ENCODE measurements at regions not wholly inside any gene's neighbourhood (a gene's known extent, or its start where the extent isn't known, plus 50 kb on each side); places are given as distances from the start of the nearest gene placed in this dataset.

DNA sequence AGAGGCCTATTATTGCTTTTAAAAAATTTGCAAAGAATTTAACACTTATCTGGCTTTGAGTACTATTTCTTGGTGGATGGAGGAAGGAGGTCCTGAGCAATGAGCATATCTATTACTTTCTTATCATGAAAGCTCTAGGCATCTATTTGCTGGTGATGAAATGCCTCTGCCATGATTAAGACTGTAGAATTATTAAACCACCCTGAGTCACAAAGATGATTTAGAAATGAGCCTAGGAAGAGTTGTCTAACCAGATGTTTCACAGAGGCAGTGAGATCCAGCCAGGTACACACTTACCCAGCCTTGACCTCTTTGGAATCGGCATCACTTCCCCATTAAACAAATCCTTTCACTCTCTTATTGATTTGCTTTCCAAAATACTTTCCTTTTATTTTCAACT lies 304.4 kb upstream of the KIF2A start:
- Histone ChIP-seq H3K27me3 (ENCODE audit: low read depth, low read length) (no peaks in the 10 kb centered on the region), H4K20me1 (ENCODE audit: insufficient read depth, low read length) (no peaks in the 10 kb centered on the region), H3K9ac (ENCODE audit: low read length) (no peak overlapping the region), H3K36me3 (replicated peaks; ENCODE audit: low read depth, low read length) (no peaks in the 10 kb centered on the region), H3K79me2 (ENCODE audit: low read length) (no peaks in the 10 kb centered on the region), H2AFZ (ENCODE audit: low read depth, low read length) (no peak overlapping the region), H3K4me1 (ENCODE audit: low read length) (no peaks in the 10 kb centered on the region), H3K4me3 (ENCODE audit: low read length) (no peak overlapping the region), H3K9me3 (ENCODE audit: insufficient read depth, low read length) (no peaks in the 10 kb centered on the region), H3K27ac (ENCODE audit: low read length) (no peak overlapping the region), H3K4me2 (ENCODE audit: low read length) (no peak overlapping the region)
- TF ChIP-seq EZH2phosphoT487 (IDR thresholded peaks at IDR 0.05; ENCODE audit: low read depth) = no peak
- TF ChIP-seq, protein P1, sequence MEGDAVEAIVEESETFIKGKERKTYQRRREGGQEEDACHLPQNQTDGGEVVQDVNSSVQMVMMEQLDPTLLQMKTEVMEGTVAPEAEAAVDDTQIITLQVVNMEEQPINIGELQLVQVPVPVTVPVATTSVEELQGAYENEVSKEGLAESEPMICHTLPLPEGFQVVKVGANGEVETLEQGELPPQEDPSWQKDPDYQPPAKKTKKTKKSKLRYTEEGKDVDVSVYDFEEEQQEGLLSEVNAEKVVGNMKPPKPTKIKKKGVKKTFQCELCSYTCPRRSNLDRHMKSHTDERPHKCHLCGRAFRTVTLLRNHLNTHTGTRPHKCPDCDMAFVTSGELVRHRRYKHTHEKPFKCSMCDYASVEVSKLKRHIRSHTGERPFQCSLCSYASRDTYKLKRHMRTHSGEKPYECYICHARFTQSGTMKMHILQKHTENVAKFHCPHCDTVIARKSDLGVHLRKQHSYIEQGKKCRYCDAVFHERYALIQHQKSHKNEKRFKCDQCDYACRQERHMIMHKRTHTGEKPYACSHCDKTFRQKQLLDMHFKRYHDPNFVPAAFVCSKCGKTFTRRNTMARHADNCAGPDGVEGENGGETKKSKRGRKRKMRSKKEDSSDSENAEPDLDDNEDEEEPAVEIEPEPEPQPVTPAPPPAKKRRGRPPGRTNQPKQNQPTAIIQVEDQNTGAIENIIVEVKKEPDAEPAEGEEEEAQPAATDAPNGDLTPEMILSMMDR (IDR thresholded peaks at IDR 0.05; ENCODE audit: low read depth, low read length) = no peak

DNA sequence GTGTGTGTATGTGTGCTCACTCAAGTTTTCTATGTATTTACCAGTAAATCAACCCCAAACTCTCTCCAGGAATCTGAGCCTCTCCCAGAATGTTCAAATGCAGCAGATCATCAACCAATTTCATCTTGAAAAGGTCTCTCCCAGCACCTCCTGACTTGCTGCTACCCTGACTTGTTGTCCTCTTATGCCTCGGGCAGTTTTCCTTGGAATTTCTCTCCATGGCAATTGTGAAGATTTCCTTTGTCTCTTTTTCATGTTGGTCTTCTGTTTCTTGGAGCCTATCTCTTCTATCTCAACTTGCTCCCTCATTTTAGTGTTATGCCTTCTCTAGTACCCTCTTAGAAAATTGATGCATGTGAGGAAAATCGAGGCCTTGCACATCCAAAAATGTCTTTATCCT lies 303.6 kb upstream of the KIF2A start:
- Histone ChIP-seq H2AFZ (ENCODE audit: low read depth, low read length) (no peak overlapping the region), H3K27ac (ENCODE audit: low read length) (no peak overlapping the region)

DNA sequence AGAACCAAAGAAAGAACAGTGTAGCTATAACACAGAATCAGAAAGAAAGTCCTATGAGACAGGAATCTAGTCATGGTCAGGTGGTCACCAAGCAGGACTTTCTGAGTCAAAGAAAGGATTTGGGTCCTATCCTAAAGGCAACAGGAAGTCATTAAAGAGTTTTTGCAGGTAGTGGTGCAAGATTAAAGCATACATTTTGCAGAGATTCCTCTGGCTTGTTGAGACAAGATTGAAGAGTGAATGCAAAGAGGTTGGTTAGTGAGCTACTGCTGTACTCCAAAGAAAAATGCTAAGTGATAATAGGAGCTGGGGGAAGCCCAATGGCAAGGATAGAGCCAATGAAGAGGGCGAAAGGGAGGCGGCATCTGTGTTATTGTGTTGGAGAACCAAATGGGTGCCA lies 300.5 kb upstream of the KIF2A start:
- TF ChIP-seq EZH2phosphoT487 (IDR thresholded peaks at IDR 0.05; ENCODE audit: low read depth) = no peak
- TF ChIP-seq, protein P1 (IDR thresholded peaks at IDR 0.05; ENCODE audit: low read depth, low read length) = no peak
- no peaks in the 10 kb centered on the region for H3K4me1 ChIP-seq (ENCODE audit: low read length)
- H2AFZ ChIP-seq (ENCODE audit: low read depth, low read length) = no peak overlapping the region
- no peaks in the 10 kb centered on the region for H4K20me1 ChIP-seq (ENCODE audit: insufficient read depth, low read length)
- H3K27ac ChIP-seq (ENCODE audit: low read length) = no peak overlapping the region
- no peaks in the 10 kb centered on the region for H3K27me3 ChIP-seq (ENCODE audit: low read depth, low read length)
- no peak overlapping the region for H3K4me2 ChIP-seq (ENCODE audit: low read length)
- no peaks in the 10 kb centered on the region for H3K9me3 ChIP-seq (ENCODE audit: insufficient read depth, low read length)
- H3K9ac ChIP-seq (ENCODE audit: low read length) = no peak overlapping the region
- H3K4me3 ChIP-seq (ENCODE audit: low read length) = no peak overlapping the region
- H3K36me3 ChIP-seq (replicated peaks; ENCODE audit: low read depth, low read length) = no peaks in the 10 kb centered on the region
- no peaks in the 10 kb centered on the region for H3K79me2 ChIP-seq (ENCODE audit: low read length)

More for the DNA sequence above, 303.6 kb upstream of the KIF2A start:
- Histone ChIP-seq H3K36me3 (replicated peaks; ENCODE audit: low read depth, low read length) (no peaks in the 10 kb centered on the region), H3K4me3 (ENCODE audit: low read length) (no peak overlapping the region), H3K79me2 (ENCODE audit: low read length) (no peaks in the 10 kb centered on the region), H4K20me1 (ENCODE audit: insufficient read depth, low read length) (no peaks in the 10 kb centered on the region), H3K4me1 (ENCODE audit: low read length) (no peaks in the 10 kb centered on the region), H3K9me3 (ENCODE audit: insufficient read depth, low read length) (no peaks in the 10 kb centered on the region), H3K27me3 (ENCODE audit: low read depth, low read length) (no peaks in the 10 kb centered on the region), H3K4me2 (ENCODE audit: low read length) (no peak overlapping the region), H3K9ac (ENCODE audit: low read length) (no peak overlapping the region)
- no peak for TF ChIP-seq EZH2phosphoT487 (IDR thresholded peaks at IDR 0.05; ENCODE audit: low read depth)
- TF ChIP-seq, protein P1 (IDR thresholded peaks at IDR 0.05; ENCODE audit: low read depth, low read length) = no peak

DNA sequence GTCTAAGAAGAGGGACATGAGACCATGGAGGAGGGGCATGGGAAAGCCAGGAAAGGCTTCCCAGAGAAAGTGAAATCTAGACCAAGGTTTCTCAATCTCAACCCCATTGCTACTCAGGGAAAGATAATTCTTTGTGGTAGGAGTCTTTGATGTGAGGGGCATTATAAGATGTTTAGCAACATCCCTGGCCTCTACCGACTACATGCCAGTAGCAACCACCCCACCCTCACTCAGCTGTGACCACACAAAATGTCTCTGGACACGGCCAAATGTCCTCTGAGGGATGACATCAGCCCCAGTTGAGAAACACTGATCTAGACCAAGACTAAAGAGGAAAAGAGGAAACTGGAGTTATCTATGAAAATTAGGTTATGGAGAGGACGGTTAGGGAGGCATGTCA lies 298.5 kb upstream of the KIF2A start:
- H4K20me1 ChIP-seq (ENCODE audit: insufficient read depth, low read length) = no peaks in the 10 kb centered on the region
- no peaks in the 10 kb centered on the region for H3K36me3 ChIP-seq (replicated peaks; ENCODE audit: low read depth, low read length)
- H3K27ac ChIP-seq (ENCODE audit: low read length) = no peak overlapping the region
- no peaks in the 10 kb centered on the region for H3K9me3 ChIP-seq (ENCODE audit: insufficient read depth, low read length)
- no peak overlapping the region for H3K9ac ChIP-seq (ENCODE audit: low read length)
- no peak for TF ChIP-seq EZH2phosphoT487 (IDR thresholded peaks at IDR 0.05; ENCODE audit: low read depth)
- TF ChIP-seq, protein P1 (IDR thresholded peaks at IDR 0.05; ENCODE audit: low read depth, low read length) = no peak
- no peak overlapping the region for H3K4me2 ChIP-seq (ENCODE audit: low read length)
- H3K4me1 ChIP-seq (ENCODE audit: low read length) = no peaks in the 10 kb centered on the region
- no peak overlapping the region for H3K4me3 ChIP-seq (ENCODE audit: low read length)
- H3K27me3 ChIP-seq (ENCODE audit: low read depth, low read length) = peaks cover 3% of the 10 kb centered on the region; the same call in 1 of the 2 replicates
- H2AFZ ChIP-seq (ENCODE audit: low read depth, low read length) = no peak overlapping the region
- no peaks in the 10 kb centered on the region for H3K79me2 ChIP-seq (ENCODE audit: low read length)

Measured in OCI-LY3 (cell line).